SJCRH30 (cell line): ENCODE measurements at regions not wholly inside any gene's neighbourhood (a gene's known extent, or its start where the extent isn't known, plus 50 kb on each side); places are given as distances from the start of the nearest gene placed in this dataset.
A peak's percentile ranks its signal among the peaks of the same experiment; 100 is the strongest.
"Not testable (repeated sequence)": the region's sequence is repeated elsewhere in the genome, so short reads cannot be mapped to it uniquely, and the experiment has no call there.

Experiments used
- DNase-seq, 2 experiments: peaks; one replicate each; pipeline ENCODE4 v3.0.0-alpha.2; 2015 to 2020
- H3K27ac ChIP-seq: fragments of 250-450 bp; sonication (Bioruptor Pico); 2 replicates; pipeline ENCODE4 v1.5.1; 2020; ENCODE audit warnings: mild to moderate bottlenecking, moderate library complexity
- H3K27me3 ChIP-seq: fragments of 250-450 bp; sonication (Bioruptor Pico); 2 replicates; pipeline ENCODE4 v1.5.1; 2020; ENCODE audit warnings: mild to moderate bottlenecking, moderate library complexity
- H3K36me3 ChIP-seq: fragments of 250-450 bp; sonication (Bioruptor Pico); 2 replicates; pipeline ENCODE4 v1.5.1; 2020; ENCODE audit warnings: mild to moderate bottlenecking, moderate library complexity
- H3K4me1 ChIP-seq: fragments of 250-450 bp; sonication (Bioruptor Pico); 2 replicates; pipeline ENCODE4 v1.5.1; 2020; ENCODE audit warnings: mild to moderate bottlenecking, moderate library complexity
- H3K4me3 ChIP-seq: fragments of 250-450 bp; sonication (Bioruptor Pico); 2 replicates; pipeline ENCODE4 v1.5.1; 2020; ENCODE audit warnings: mild to moderate bottlenecking, moderate library complexity
- H3K9me3 ChIP-seq: fragments of 250-450 bp; sonication (Bioruptor Pico); replicated peaks from 2 replicates; pipeline ENCODE4 v1.5.1; 2020; ENCODE audit warnings: mild to moderate bottlenecking, moderate library complexity

GRCh38 chr16:85238233-85238647 lies 126.0 kb upstream of the CIBAR2 start:
- H3K4me1 ChIP-seq: no peaks in the 10 kb centered on the region
- H3K36me3 ChIP-seq: no peaks in the 10 kb centered on the region
- H3K27ac ChIP-seq: no peak overlapping the region
- DNase-seq: no peak
- H3K4me3 ChIP-seq: no peak overlapping the region
- no peaks in the 10 kb centered on the region for H3K9me3 ChIP-seq
- no peaks in the 10 kb centered on the region for H3K27me3 ChIP-seq

- Histone ChIP-seq H3K36me3 (no peaks in the 10 kb centered on the region), H3K4me1 (no peaks in the 10 kb centered on the region), H3K27me3 (no peaks in the 10 kb centered on the region), H3K27ac (no peak overlapping the region), H3K9me3 (no peaks in the 10 kb centered on the region), H3K4me3 (no peak overlapping the region)
- DNase-seq: no peak
These were observed 127.0 kb upstream of the CIBAR2 start for GRCh38 chr16:85239239-85239638.

DNA sequence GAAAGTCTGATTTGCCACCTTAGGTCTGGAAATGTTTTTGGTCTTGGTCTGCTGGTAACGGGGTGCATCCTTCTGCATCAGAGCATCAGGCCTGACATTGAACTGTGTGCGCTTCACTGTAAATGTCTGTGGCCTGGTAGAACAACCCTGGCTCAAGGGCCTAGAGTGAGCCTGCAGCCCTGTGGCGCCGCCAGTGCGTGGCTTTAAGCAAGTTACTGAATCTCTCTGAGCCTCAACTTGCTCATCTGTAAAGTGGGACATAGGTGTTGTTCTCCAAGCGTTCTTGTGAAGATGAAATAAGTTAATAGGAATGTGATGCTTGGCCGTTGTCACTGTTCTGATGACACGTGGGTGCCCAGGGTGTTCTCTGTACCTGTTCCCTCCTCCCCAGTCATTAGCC lies 127.6 kb upstream of the CIBAR2 start:
- no peak overlapping the region for H3K27ac ChIP-seq
- no peaks in the 10 kb centered on the region for H3K4me1 ChIP-seq
- no peaks in the 10 kb centered on the region for H3K36me3 ChIP-seq
- no peak overlapping the region for H3K4me3 ChIP-seq
- H3K27me3 ChIP-seq: no peaks in the 10 kb centered on the region
- DNase-seq: no peak
- H3K9me3 ChIP-seq: no peaks in the 10 kb centered on the region

DNA sequence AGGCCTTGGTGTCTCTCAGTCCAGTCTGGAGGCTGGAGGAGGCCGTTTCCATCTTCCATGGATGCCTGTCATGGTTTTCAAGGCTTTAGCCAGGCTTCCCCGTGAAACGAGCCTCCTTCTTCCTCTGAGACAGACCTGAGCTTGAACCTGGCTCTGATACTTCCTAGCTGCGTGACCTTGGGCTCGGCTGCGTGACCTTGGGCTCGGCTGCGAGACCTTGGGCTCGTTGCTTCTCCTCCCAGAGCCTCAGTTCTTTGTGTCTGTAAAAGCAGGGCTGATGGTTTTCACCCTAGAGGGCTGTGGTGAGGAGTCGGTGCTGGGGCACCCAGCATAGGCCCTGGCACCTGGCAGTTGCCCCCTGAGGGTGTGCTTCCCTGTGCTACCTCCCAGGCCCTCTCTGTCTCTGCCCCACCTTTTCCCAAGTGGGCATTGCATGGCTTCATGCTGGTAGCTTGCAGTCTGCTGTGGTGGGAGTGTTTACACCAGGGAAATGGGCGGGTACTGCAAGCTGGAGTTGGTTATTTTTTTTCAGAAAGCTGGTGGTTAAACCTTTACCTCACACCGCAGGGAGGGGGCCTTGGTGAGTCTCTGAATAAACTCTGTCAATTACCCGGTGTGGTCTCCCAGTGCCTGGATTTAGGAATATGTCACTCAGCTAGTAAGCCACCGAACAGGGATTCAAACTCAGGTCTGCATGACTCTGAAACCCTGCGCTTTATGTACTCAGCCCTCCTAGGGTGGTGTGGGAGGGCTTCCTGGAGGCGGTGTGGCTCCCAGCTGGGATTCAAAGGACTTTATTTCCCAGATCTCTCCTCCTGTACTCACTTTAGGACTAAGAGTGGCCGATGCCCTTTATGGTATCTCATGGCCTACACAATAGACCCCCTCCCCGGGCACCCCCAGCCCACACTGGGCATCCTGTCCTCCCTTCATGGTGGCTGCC lies 129.0 kb upstream of the CIBAR2 start:
- no peak overlapping the region for H3K27ac ChIP-seq

DNA sequence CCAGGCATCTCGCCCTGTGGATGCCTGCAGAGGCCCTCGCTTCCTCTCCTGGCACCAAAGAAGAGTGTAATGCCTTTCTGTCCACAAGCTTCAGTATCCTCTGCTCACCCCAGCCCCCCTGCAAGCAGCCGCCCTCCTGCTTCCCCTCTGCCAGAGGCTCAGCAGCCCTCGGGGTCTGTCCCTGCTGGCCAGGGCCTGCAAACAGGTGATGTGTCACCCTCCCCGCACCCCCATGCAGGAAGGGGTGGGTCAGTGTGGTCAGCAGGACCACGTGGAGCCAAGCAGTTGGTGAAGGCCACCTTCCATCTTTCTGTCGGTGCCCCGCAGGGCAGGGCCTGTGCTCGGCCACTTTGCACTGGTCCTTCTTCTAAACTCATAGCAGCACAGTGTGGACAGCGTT lies 129.9 kb upstream of the CIBAR2 start:
- no peaks in the 10 kb centered on the region for H3K36me3 ChIP-seq
- no peak overlapping the region for H3K4me3 ChIP-seq
- H3K27ac ChIP-seq: no peak overlapping the region
- no peaks in the 10 kb centered on the region for H3K27me3 ChIP-seq
- DNase-seq: no peak
- no peaks in the 10 kb centered on the region for H3K9me3 ChIP-seq
- peaks cover 15% of the 10 kb centered on the region for H3K4me1 ChIP-seq

More for the DNA sequence above, 129.0 kb upstream of the CIBAR2 start:
- H3K4me3 ChIP-seq: no peak overlapping the region
- peaks cover 8% of the 10 kb centered on the region for H3K4me1 ChIP-seq
- H3K27me3 ChIP-seq: no peaks in the 10 kb centered on the region
- H3K36me3 ChIP-seq: no peaks in the 10 kb centered on the region
- no peaks in the 10 kb centered on the region for H3K9me3 ChIP-seq
- no peak for DNase-seq

GRCh38 chr16:85243308-85243707 lies 131.0 kb upstream of the CIBAR2 start:
- H3K36me3 ChIP-seq: no peaks in the 10 kb centered on the region
- peaks cover 26% of the 10 kb centered on the region for H3K4me1 ChIP-seq
- H3K4me3 ChIP-seq: no peak overlapping the region
- H3K27me3 ChIP-seq: no peaks in the 10 kb centered on the region
- no peak overlapping the region for H3K27ac ChIP-seq
- no peak for DNase-seq
- no peaks in the 10 kb centered on the region for H3K9me3 ChIP-seq

DNA sequence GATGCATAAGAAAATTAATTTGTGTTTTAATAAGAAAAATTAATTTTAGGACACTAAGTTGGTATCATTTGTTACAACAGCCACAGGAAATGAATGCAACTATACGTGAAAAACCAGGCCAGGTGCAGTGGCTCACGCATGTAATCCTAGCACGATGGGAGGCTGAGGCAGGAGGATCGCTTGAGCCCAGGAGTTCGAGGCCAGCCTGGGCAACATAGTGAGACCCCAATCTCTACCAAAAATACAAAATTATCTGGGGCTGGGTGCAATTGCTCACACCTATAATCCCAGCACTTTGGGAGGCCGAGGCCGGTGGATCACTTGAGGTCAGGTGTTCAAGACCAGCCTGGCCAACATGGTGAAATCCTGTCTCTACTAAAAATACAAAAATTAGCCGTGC lies 132.2 kb upstream of the CIBAR2 start:
- H3K27me3 ChIP-seq, DNase-seq, H3K4me3 ChIP-seq, H3K27ac ChIP-seq, H3K36me3 ChIP-seq, H3K9me3 ChIP-seq: not testable (repeated sequence)
- peaks cover 29% of the 10 kb centered on the region for H3K4me1 ChIP-seq

GRCh38 chr16:85245307-85246172 lies 133.3 kb upstream of the CIBAR2 start:
- Histone ChIP-seq H3K27me3 (no peaks in the 10 kb centered on the region), H3K36me3 (no peaks in the 10 kb centered on the region), H3K4me1 (peaks cover 29% of the 10 kb centered on the region), H3K9me3 (no peaks in the 10 kb centered on the region), H3K4me3 (no peak overlapping the region), H3K27ac (no peak overlapping the region)
- peak; percentile 66 to 77 for DNase-seq

GRCh38 chr16:85246473-85246872 lies 134.2 kb upstream of the CIBAR2 start:
- Histone ChIP-seq H3K27me3 (no peaks in the 10 kb centered on the region), H3K36me3 (no peaks in the 10 kb centered on the region), H3K4me3 (no peak overlapping the region), H3K4me1 (peaks cover 29% of the 10 kb centered on the region), H3K27ac (no peak overlapping the region), H3K9me3 (no peaks in the 10 kb centered on the region)
- peak; percentile 34 to 53 for DNase-seq

GRCh38 chr16:85246973-85247372 lies 134.7 kb upstream of the CIBAR2 start:
- no peak overlapping the region for H3K27ac ChIP-seq
- no peak overlapping the region for H3K4me3 ChIP-seq
- H3K4me1 ChIP-seq: peaks cover 29% of the 10 kb centered on the region
- H3K9me3 ChIP-seq: no peaks in the 10 kb centered on the region
- H3K36me3 ChIP-seq: no peaks in the 10 kb centered on the region
- DNase-seq: no peak
- no peaks in the 10 kb centered on the region for H3K27me3 ChIP-seq

DNA sequence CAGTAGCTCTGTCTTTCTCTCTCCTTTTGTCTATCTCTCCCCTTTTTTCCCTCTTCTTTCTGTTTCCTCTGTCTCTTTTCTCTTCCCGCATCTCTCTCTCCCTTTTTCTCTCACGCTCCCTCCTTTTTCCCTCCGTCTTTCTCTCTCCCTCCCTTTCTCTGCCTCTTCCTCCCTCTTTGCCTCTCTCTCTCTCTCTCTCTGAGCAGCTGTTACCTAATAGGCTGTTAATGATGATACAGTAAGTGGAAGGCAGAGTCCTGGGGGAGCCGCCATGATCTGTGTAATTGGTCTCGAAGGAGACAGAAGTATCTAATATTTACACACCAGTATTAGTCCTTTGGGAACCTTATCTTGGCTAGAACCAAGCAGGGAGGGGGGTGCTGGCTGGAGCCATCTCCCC lies 136.1 kb upstream of the CIBAR2 start:
- Histone ChIP-seq H3K36me3 (no peaks in the 10 kb centered on the region), H3K27me3 (no peaks in the 10 kb centered on the region), H3K27ac (no peak overlapping the region), H3K9me3 (no peaks in the 10 kb centered on the region), H3K4me3 (no peak overlapping the region), H3K4me1 (peaks cover 29% of the 10 kb centered on the region)
- DNase-seq: peak in 1 of 2 experiments; percentile 28

GRCh38 chr16:85248857-85249256 lies 136.6 kb upstream of the CIBAR2 start:
- peaks cover 29% of the 10 kb centered on the region for H3K4me1 ChIP-seq
- no peak for DNase-seq
- H3K4me3 ChIP-seq: no peak overlapping the region
- no peaks in the 10 kb centered on the region for H3K9me3 ChIP-seq
- H3K27me3 ChIP-seq: no peaks in the 10 kb centered on the region
- H3K27ac ChIP-seq: no peak overlapping the region
- no peaks in the 10 kb centered on the region for H3K36me3 ChIP-seq

DNA sequence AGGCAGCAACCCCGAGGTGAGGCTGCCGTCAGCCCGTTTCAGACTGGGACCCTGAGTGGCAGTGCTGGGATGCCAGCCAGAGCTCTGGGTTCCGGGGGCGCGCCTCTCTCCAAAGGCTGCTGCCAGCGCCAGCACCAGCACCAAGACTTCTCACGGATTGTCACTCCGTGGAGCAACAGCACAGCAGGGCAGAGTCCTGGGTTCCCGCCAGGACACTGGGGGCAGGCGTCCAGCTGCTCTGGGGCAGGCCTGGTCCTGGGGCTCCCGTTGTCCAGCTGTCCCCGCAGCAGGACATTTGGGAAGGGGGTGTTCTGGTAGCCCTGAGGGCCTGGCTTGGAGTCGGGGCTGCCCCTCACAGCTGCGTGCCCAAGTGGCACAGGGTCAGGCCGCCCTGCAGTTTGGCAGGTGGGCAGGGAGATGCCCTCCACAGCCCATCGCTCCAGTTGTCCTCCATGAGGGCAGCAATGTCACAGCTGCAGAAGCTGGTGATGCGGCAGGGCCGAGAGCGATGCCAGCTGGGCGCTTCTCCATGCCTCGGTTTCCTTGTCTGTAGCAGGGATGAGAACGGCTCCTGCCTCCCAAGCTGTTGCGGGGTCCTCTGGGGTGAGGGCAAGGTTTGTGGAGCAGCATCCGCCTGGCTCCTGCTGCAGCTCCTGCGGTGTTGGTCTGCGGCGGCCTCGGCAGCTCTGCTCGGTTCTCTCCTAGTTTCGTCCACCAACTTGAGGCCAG lies 137.3 kb upstream of the CIBAR2 start:
- H3K27me3 ChIP-seq: no peaks in the 10 kb centered on the region
- no peak overlapping the region for H3K4me3 ChIP-seq
- H3K27ac ChIP-seq: no peak overlapping the region
- peaks cover 29% of the 10 kb centered on the region for H3K4me1 ChIP-seq
- no peaks in the 10 kb centered on the region for H3K9me3 ChIP-seq
- H3K36me3 ChIP-seq: no peaks in the 10 kb centered on the region
- no peak for DNase-seq

GRCh38 chr16:85250147-85250463 lies 137.8 kb upstream of the CIBAR2 start:
- no peak for DNase-seq
- Histone ChIP-seq H3K4me1 (peaks cover 29% of the 10 kb centered on the region), H3K27me3 (no peaks in the 10 kb centered on the region), H3K4me3 (no peak overlapping the region), H3K27ac (no peak overlapping the region), H3K36me3 (no peaks in the 10 kb centered on the region), H3K9me3 (no peaks in the 10 kb centered on the region)
